Sigmoid colon (tissue), 4 donors: ENCODE measurements at regions not wholly inside any gene's neighbourhood (a gene's known extent, or its start where the extent isn't known, plus 50 kb on each side); places are given as distances from the start of the nearest gene placed in this dataset.

Experiments
- CTCF ChIP-seq, 4 experiments: fragments of 450-650 bp in 3 of 4; fragments of 200-600 bp in 1 of 4; IDR thresholded peaks; one replicate each; pipeline ENCODE4 v1.5.1; 2016 to 2019; ENCODE audit warnings: antibody characterized with exemption in 4 of 4, mild to moderate bottlenecking in 3 of 4, moderate library complexity in 2 of 4
- EP300 ChIP-seq, 4 donors: sonication (generic); formaldehyde crosslinking; IDR thresholded peaks; one replicate each; pipeline ENCODE4 v1.6.1; 2017; ENCODE audit warnings: antibody characterized with exemption in 4 of 4
- POLR2A ChIP-seq, 2 donors: fragments of 450-650 bp; IDR thresholded peaks; one replicate each; pipeline ENCODE4 v1.6.1; 2016; ENCODE audit warnings: antibody characterized with exemption in 2 of 2, mild to moderate bottlenecking in 2 of 2, moderate library complexity in 2 of 2
- POLR2AphosphoS5 ChIP-seq, 4 donors: sonication (generic); formaldehyde crosslinking; IDR thresholded peaks; one replicate each; pipeline ENCODE4 v1.6.1; 2017; ENCODE audit warnings: antibody characterized with exemption in 4 of 4

GRCh38 chr18:68035774-68036522 lies 519.4 kb upstream of the DSEL start:
- TF ChIP-seq POLR2A (IDR thresholded peaks at IDR 0.05) (no peak), CTCF (IDR thresholded peaks at IDR 0.05) (no peak), EP300 (IDR thresholded peaks at IDR 0.05) (no peak), POLR2AphosphoS5 (IDR thresholded peaks at IDR 0.05) (no peak)
